Small intestine (tissue), 7 donors: ENCODE measurements at regions not wholly inside any gene's neighbourhood (a gene's known extent, or its start where the extent isn't known, plus 50 kb on each side); places are given as distances from the start of the nearest gene placed in this dataset.
A peak's percentile ranks its signal among the peaks of the same experiment; 100 is the strongest.

Experiments used
- DNase-seq, 2 donors: peaks; one replicate each; pipeline versions ENCODE4 v3.0.0 to v3.0.0-alpha.2; 2013
- FAIRE-seq: peaks from 2 replicates; lab custom pipeline; 2012; peaks lifted over from hg19 to GRCh38; lab: Jason Lieb, UNC
- H3K27ac ChIP-seq, 3 donors: one replicate each; pipeline ENCODE4 v1.5.1; 2013; ENCODE audit warnings: low read length in 2 of 3, mild to moderate bottlenecking in 2 of 3, control low read depth in 1 of 3, inconsistent platforms in 1 of 3, low read depth in 1 of 3, moderate library complexity in 1 of 3
- H3K27me3 ChIP-seq, 3 donors: one replicate each; pipeline ENCODE4 v1.6.1; 2013; ENCODE audit warnings: low read length in 3 of 3, inconsistent platforms in 1 of 3; ENCODE audit not compliant: control insufficient read depth in 3 of 3, insufficient read depth in 3 of 3
- H3K36me3 ChIP-seq, 3 donors: one replicate each; pipeline ENCODE4 v1.6.1; 2013; ENCODE audit warnings: low read length in 3 of 3, inconsistent platforms in 1 of 3, low read depth in 1 of 3, mild to moderate bottlenecking in 1 of 3, moderate library complexity in 1 of 3; ENCODE audit not compliant: control insufficient read depth in 3 of 3, insufficient read depth in 2 of 3
- H3K4me1 ChIP-seq, 3 donors: one replicate each; pipeline ENCODE4 v1.6.1; 2013; ENCODE audit warnings: low read length in 2 of 3, inconsistent platforms in 1 of 3, low read depth in 1 of 3, mild to moderate bottlenecking in 1 of 3, moderate library complexity in 1 of 3; ENCODE audit not compliant: control insufficient read depth in 3 of 3, insufficient read depth in 2 of 3
- H3K4me3 ChIP-seq, 3 donors: one replicate each; pipeline ENCODE4 v1.5.1; 2013; ENCODE audit warnings: low read length in 3 of 3, control low read depth in 1 of 3, inconsistent platforms in 1 of 3, low read depth in 1 of 3, mild to moderate bottlenecking in 1 of 3, moderate library complexity in 1 of 3
- H3K9me3 ChIP-seq, 2 donors: one replicate each; pipeline ENCODE4 v1.6.1; 2013; ENCODE audit warnings: low read depth in 1 of 2, low read length in 1 of 2; ENCODE audit not compliant: control insufficient read depth in 2 of 2, insufficient read depth in 1 of 2
- WGBS, 3 donors: extraction: QIAGEN DNeasy Blood & Tissue Kit; methylation state at CpG; one replicate each; pipeline ENCODE4 v1.1.7; 2013; 5-methylcytosine and 5-hydroxymethylcytosine counted together
- donor health status: healthy with polysubstance abuse.
- donor health status: control.
- donor health status: control.
- donor health status: Bipolar disorder and iron deficiency.
- donor health status: healthy.

DNA sequence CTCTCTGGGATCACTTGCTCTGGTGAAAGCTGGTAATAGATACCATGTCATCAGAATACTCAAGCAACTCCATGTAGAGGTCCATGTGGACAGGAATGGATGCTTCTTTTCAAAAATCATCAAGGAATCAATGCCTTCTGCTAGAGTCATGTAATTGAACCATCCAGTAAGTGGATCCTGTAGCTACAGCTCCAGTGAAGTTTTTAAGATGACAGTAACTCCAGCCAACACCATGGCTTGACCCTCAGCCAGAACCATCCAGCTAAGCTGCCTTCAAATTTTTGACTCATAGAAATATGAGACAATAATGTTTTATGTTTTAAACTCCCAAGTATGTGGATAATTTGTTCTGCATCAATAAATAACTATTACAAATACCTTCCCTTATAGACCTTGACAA, 923.7 kb downstream of the EPHA3 start:
- H3K9me3 ChIP-seq = no peaks in the 10 kb centered on the region
- FAIRE-seq (no peak), DNase-seq (no peak)
- no peaks in the 10 kb centered on the region for H3K4me1 ChIP-seq
- H3K36me3 ChIP-seq = no peaks in the 10 kb centered on the region
- no peaks in the 10 kb centered on the region for H3K27me3 ChIP-seq
- no peak overlapping the region for H3K4me3 ChIP-seq
- no peak overlapping the region for H3K27ac ChIP-seq

DNA sequence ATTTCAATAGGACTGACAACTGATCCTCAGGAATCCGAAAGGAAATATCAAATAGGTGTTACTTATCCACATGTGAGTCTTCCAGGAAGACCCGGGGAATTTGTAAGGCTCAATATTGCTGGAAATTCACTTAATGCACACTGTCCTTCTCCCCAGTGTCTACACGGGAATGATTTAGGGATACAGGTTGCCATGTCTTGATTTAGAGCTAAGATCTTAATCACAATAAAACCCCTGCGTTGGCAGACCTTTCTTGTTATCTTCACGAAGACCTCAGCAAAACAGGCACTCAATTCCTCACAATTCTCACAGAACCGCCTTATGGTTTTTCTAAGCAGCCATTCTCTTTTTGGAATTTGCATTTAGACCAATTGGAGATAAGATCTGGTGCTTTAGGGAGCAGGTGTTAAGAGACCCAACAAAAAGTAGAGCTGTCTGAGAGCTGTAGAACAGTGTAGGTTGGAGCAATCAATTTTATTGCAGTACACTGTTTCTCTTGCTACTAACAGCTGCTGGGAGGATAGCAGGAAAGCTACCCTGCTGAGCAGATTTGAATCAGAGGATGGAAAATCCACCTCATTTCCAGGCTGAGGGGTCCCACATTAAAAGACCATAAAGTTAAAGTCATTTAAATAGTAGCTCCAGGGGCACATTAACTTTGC, 925.7 kb downstream of the EPHA3 start:
- Histone ChIP-seq H3K9me3 (no peaks in the 10 kb centered on the region), H3K4me3 (no peak overlapping the region), H3K4me1 (no peaks in the 10 kb centered on the region), H3K27ac (no peak overlapping the region), H3K27me3 (no peaks in the 10 kb centered on the region), H3K36me3 (no peaks in the 10 kb centered on the region)
- WGBS, 3 donors = 51 to 66% (median 65%) methylated on average over 6 of the region's 6 CpGs
- FAIRE-seq = no peak
- DNase-seq = no peak

DNA sequence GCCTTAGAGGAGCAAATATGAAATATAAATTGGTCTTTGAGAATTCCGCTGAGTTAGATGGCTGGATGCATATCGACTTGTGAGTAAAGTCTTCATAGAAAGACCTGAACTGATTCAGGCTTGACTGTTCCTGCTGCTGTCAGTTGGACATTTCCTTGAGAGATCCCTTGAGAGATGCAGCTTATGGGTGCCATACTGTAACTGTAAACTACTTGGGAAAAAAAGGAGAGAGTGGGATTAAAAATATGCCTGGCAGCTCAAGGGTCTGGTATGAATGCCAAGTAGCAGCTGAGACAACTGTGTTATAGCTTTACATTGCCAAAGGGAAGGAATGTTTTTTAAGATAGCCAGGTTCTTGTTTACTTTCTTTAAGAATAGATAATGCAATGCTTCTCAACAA, 926.6 kb downstream of the EPHA3 start:
- DNase-seq (no peak), FAIRE-seq (no peak)
- Histone ChIP-seq H3K27me3 (no peaks in the 10 kb centered on the region), H3K27ac (no peak overlapping the region), H3K4me1 (no peaks in the 10 kb centered on the region), H3K36me3 (no peaks in the 10 kb centered on the region), H3K4me3 (no peak overlapping the region), H3K9me3 (no peaks in the 10 kb centered on the region)
- 89 to 98% (median 93%) methylated on average over 2 of the region's 2 CpGs for WGBS, 3 donors

DNA sequence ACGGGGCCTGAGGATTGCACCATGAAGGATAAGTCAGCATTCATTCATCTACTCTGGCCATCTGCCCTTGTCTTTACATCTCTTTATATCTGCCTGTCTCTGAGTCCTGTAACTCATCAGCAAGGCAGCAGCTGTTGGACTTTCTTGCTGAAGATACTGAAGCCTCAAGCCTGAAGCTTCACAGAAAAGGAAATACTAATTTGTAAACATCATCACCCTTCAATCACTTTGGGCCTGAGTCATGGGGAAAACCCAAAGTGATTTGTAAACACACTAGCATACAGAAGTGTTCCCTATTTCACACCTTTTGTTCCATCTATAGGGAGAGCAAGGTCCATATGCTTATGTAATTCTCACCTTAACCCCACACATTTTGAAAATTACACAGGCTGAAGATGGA, 928.2 kb downstream of the EPHA3 start:
- 56 to 75% (median 61%) methylated on average over 1 of the region's 1 CpG for WGBS, 3 donors
- no peak for DNase-seq

DNA sequence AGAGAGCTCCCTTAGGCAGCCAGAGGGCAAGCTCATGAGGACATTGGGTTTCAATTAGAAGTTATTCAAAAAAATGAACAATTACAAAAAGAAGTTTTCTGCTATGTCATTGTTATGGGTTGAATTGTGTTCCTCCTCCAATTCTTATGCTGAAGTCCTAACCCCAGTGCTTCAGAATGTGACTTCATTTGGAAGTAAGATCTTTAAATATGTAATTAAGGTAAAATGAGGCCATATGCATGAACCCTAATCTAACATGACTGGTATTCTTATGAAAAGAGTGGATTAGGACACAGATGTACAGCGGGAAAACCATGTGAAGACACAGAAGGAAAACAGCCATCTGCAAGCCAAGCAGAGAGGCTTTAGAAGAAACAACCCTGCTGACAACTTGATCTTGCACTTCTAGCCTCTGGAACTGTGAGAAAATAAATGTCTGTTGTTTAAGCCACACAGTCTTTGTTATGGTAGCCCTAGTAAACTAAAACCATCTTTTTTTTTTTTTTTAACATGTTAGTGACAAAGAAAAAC, 929.6 kb downstream of the EPHA3 start:
- H3K9me3 ChIP-seq = no peaks in the 10 kb centered on the region
- no peak for DNase-seq
- H3K4me3 ChIP-seq = no peak overlapping the region
- H3K36me3 ChIP-seq = no peaks in the 10 kb centered on the region
- no peaks in the 10 kb centered on the region for H3K4me1 ChIP-seq
- 80 to 90% (median 83%) methylated on average over 1 of the region's 1 CpG for WGBS, 3 donors
- no peaks in the 10 kb centered on the region for H3K27me3 ChIP-seq
- no peak for FAIRE-seq
- H3K27ac ChIP-seq = no peak overlapping the region

More for the DNA sequence above, 928.2 kb downstream of the EPHA3 start:
- Histone ChIP-seq H3K9me3 (no peaks in the 10 kb centered on the region), H3K4me1 (no peaks in the 10 kb centered on the region), H3K36me3 (no peaks in the 10 kb centered on the region), H3K27me3 (no peaks in the 10 kb centered on the region), H3K4me3 (no peak overlapping the region), H3K27ac (no peak overlapping the region)
- FAIRE-seq = no peak

DNA sequence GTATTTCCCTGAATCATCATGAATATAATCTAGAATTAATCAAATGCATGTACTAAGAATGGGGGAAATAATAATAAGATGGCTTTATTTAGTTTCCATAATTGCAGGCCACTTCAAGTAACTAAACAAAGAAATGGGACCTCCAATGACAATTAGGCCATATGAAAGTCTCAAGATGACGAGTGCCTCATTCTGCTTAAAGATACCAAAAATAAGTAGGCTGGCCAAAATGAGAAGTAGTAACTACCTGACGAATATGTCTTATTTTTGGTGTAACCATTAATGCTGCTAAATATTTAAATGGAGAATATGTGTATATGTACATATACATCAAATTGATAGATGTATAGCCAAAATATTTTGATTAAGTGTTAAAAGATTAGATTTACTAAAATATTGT, 932.6 kb downstream of the EPHA3 start:
- Histone ChIP-seq H3K27me3 (no peaks in the 10 kb centered on the region), H3K4me3 (no peak overlapping the region), H3K9me3 (no peaks in the 10 kb centered on the region), H3K36me3 (no peaks in the 10 kb centered on the region), H3K4me1 (no peaks in the 10 kb centered on the region), H3K27ac (no peak overlapping the region)
- no peak for DNase-seq
- WGBS, 3 donors = 79 to 82% (median 80%) methylated on average over 2 of the region's 2 CpGs
- FAIRE-seq = no peak

DNA sequence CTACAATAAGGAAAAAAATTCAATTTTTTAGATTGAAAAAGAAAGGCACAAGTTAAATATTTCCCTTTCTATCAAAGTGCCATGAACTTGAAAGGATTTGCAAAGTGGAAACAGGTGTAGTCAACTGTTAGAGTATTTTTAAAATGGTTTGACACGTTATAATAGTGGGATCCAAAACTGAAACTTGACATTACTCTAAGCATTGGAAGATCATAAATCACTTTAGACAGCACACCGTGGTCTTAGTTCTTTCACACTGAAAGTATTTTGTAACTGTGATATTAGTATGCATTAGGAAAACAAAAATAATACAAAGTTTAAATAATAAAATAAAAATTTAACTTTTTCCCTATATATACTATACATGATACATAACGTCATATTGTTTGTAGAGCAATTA, 933.1 kb downstream of the EPHA3 start:
- DNase-seq = no peak
- no peaks in the 10 kb centered on the region for H3K36me3 ChIP-seq
- peak; percentile 26 for FAIRE-seq
- H3K27me3 ChIP-seq = no peaks in the 10 kb centered on the region
- no peak overlapping the region for H3K27ac ChIP-seq
- 24 to 49% (median 24%) methylated on average over 3 of the region's 3 CpGs for WGBS, 3 donors
- H3K4me3 ChIP-seq = no peak overlapping the region
- H3K9me3 ChIP-seq = no peaks in the 10 kb centered on the region
- no peaks in the 10 kb centered on the region for H3K4me1 ChIP-seq

DNA sequence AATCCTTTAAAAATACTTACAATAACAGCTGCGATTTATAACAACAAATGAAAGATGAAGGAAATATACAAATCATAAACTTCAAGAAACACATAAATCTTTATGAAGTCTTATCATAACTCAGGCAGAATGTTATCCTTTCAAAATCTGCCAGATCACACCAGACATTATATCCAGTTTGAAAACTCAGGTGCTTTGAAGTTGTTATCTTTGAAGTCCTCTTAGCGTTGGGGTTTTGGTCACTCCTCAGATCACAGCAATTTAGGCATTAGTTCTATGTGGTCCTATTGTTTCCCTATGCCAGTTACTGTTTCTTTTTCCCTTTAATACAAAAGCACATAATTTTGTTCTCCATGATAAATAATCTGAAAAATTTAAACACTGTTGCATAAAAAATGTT, 934.6 kb downstream of the EPHA3 start:
- WGBS, 3 donors = 48 to 50% (median 49%) methylated on average over 2 of the region's 2 CpGs
- no peak for FAIRE-seq
- no peaks in the 10 kb centered on the region for H3K4me1 ChIP-seq

DNA sequence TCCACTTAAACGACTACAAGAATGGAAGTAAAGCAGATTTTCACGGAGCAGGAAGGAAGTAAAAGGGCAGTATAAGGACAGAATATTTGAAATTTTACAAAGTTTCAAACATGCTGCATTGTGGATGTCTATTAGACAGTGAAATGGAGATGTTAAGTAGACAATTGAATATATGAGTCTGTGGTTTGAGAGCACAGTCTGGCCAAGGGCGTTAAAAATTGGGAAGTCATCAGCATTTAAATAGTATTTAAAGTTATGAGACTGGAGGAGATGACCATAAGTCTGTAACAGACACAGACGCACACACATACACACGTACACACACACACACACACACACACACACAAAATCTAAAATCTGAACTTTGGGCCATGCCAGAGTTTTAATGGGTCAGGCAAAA, 935.9 kb downstream of the EPHA3 start:
- Histone ChIP-seq H3K36me3 (no peaks in the 10 kb centered on the region), H3K27ac (no peak overlapping the region), H3K9me3 (no peaks in the 10 kb centered on the region), H3K27me3 (no peaks in the 10 kb centered on the region), H3K4me1 (no peaks in the 10 kb centered on the region), H3K4me3 (no peak overlapping the region)
- DNase-seq (no peak), FAIRE-seq (no peak)
- WGBS, 3 donors = 74 to 87% (median 81%) methylated on average over 5 of the region's 5 CpGs

More for the DNA sequence above, 934.6 kb downstream of the EPHA3 start:
- H3K27ac ChIP-seq = no peak overlapping the region
- H3K4me3 ChIP-seq = no peak overlapping the region
- no peaks in the 10 kb centered on the region for H3K27me3 ChIP-seq
- H3K9me3 ChIP-seq = no peaks in the 10 kb centered on the region
- no peaks in the 10 kb centered on the region for H3K36me3 ChIP-seq
- DNase-seq = no peak
